RWPE1 (cell line): ENCODE measurements at regions not wholly inside any gene's neighbourhood (a gene's known extent, or its start where the extent isn't known, plus 50 kb on each side); places are given as distances from the start of the nearest gene placed in this dataset.

Experiments used
- CTCF ChIA-PET: fragments of 350-600 bp; sonication (Branson Sonifier 250); formaldehyde crosslinking; extraction: SDS; loops from one replicate; lab custom pipeline; 2021; lab: Yijun Ruan, JAX
- POLR2A ChIA-PET: fragments of 400-600 bp; formaldehyde crosslinking; extraction: SDS; loops from one replicate; lab custom pipeline; 2020; ENCODE audit warnings: antibody characterized with exemption; ENCODE audit not compliant: low non-redundant PET; lab: Yijun Ruan, JAX
- DNase-seq: peaks from one replicate; pipeline ENCODE4 v3.0.0; 2012; ENCODE audit warnings: low spot score
- H3K27ac ChIP-seq: fragments of 450-650 bp; 2 replicates; pipeline ENCODE4 v1.5.1; 2017
- CTCF ChIP-seq: fragments of 450-650 bp; conservative IDR thresholded peaks from 2 replicates; pipeline ENCODE4 v1.5.1; 2017; ENCODE audit warnings: low read depth, mild to moderate bottlenecking

GRCh38 chr7:131261476-131261994 is 66.1 kb upstream of the MKLN1 start:
- CTCF ChIA-PET, result no interaction called here
- POLR2A ChIA-PET, result no interaction called here
- H3K27ac ChIP-seq, result no peak overlapping the region
- no peak for DNase-seq
- TF ChIP-seq CTCF, result no peak

- CTCF ChIA-PET, result no interaction called here
- DNase-seq, result no peak
- TF ChIP-seq CTCF, result no peak
- POLR2A ChIA-PET, result no interaction called here
- no peak overlapping the region for H3K27ac ChIP-seq
These were observed 62.4 kb upstream of the MKLN1 start for GRCh38 chr7:131265227-131265626.

GRCh38 chr7:131267631-131268030 is 60.0 kb upstream of the MKLN1 start:
- no peak for TF ChIP-seq CTCF
- no peak for DNase-seq
- POLR2A ChIA-PET, result no interaction called here
- CTCF ChIA-PET, result no interaction called here
- H3K27ac ChIP-seq, result no peak overlapping the region

- no peak for DNase-seq
- CTCF ChIA-PET, result interaction anchor here (0.9 kb wide), 1 partner anchor 124 kb away, joined by 4 read pairs; no protein-coding TSS in a partner anchor
- H3K27ac ChIP-seq, result no peak overlapping the region
- TF ChIP-seq CTCF, result no peak
- POLR2A ChIA-PET, result no interaction called here
These were observed 58.8 kb upstream of the MKLN1 start for GRCh38 chr7:131268906-131269305.

GRCh38 chr7:131272086-131272485 is 55.6 kb upstream of the MKLN1 start:
- no peak overlapping the region for H3K27ac ChIP-seq
- ChIA-PET CTCF (no interaction called here), POLR2A (no interaction called here)
- no peak for DNase-seq
- TF ChIP-seq CTCF, result no peak

- TF ChIP-seq CTCF, result no peak
- no peak for DNase-seq
- ChIA-PET POLR2A (no interaction called here), CTCF (interaction anchor here (0.7 kb wide), 1 partner anchor 601 kb away, joined by 3 read pairs; no protein-coding TSS in a partner anchor)
- H3K27ac ChIP-seq, result no peak overlapping the region
These were observed 52.7 kb upstream of the MKLN1 start for GRCh38 chr7:131274986-131275385.
